ENCODE measurements at regions not wholly inside any gene's neighbourhood (a gene's known extent, or its start where the extent isn't known, plus 50 kb on each side); places are given as distances from the start of the nearest gene placed in this dataset.

GRCh38 chr7:85924062-85924461 is 719.6 kb upstream of the GRM3 start:
- TF ChIP-seq CTCF (IDR thresholded peaks at IDR 0.05) (no peak), POLR2AphosphoS5 (IDR thresholded peaks at IDR 0.05) (no peak), POLR2A (IDR thresholded peaks at IDR 0.05) (no peak)
